Suprapubic skin (tissue), 4 donors: ENCODE measurements at regions not wholly inside any gene's neighbourhood (a gene's known extent, or its start where the extent isn't known, plus 50 kb on each side); places are given as distances from the start of the nearest gene placed in this dataset.

Source experiments
- DNase-seq, 2 donors: peaks; one replicate each; pipeline ENCODE4 v3.0.0-alpha.2; 2019; ENCODE audit warnings: low spot score in 2 of 2
- H3K27ac ChIP-seq: fragments of 200-600 bp; sonication (generic); one replicate; pipeline ENCODE4 v1.5.1; 2019
- H3K27me3 ChIP-seq: fragments of 200-600 bp; sonication (generic); one replicate; pipeline ENCODE4 v1.5.1; 2019
- H3K36me3 ChIP-seq: fragments of 200-600 bp; sonication (generic); one replicate; pipeline ENCODE4 v1.5.1; 2019
- H3K4me1 ChIP-seq: fragments of 200-600 bp; sonication (generic); one replicate; pipeline ENCODE4 v1.5.1; 2019
- H3K4me3 ChIP-seq: fragments of 200-600 bp; sonication (generic); one replicate; pipeline ENCODE4 v1.5.1; 2019; ENCODE audit warnings: mild to moderate bottlenecking
- H3K9me3 ChIP-seq: fragments of 200-600 bp; sonication (generic); one replicate; pipeline ENCODE4 v1.5.1; 2019
- CTCF ChIP-seq, 2 donors: fragments of 200-600 bp in 1 of 2; fragments of 450-650 bp in 1 of 2; sonication (generic) in 1 of 2; IDR thresholded peaks; one replicate each; pipeline ENCODE4 v1.5.1; 2016 to 2019; ENCODE audit warnings: antibody characterized with exemption in 2 of 2, mild to moderate bottlenecking in 1 of 2, moderate library complexity in 1 of 2
- EP300 ChIP-seq: sonication (generic); formaldehyde crosslinking; IDR thresholded peaks from one replicate; pipeline ENCODE4 v1.6.1; 2017; ENCODE audit warnings: antibody characterized with exemption
- POLR2A ChIP-seq, 2 donors: fragments of 450-650 bp; IDR thresholded peaks; one replicate each; pipeline ENCODE4 v1.6.1; 2017; ENCODE audit warnings: antibody characterized with exemption in 2 of 2, mild to moderate bottlenecking in 2 of 2, moderate library complexity in 2 of 2
- POLR2AphosphoS5 ChIP-seq, 3 donors: sonication (generic); formaldehyde crosslinking; IDR thresholded peaks; one replicate each; pipeline ENCODE4 v1.6.1; 2017; ENCODE audit warnings: antibody characterized with exemption in 3 of 3
- WGBS: methylation state at CpG from one replicate; pipeline ENCODE4 v1.1.5; 2018; 5-methylcytosine and 5-hydroxymethylcytosine counted together

GRCh38 chr9:30815585-30815984 lies 1568.9 kb upstream of the ACO1 start:
- no peaks in the 10 kb centered on the region for H3K4me1 ChIP-seq
- no peak overlapping the region for H3K4me3 ChIP-seq
- no peak overlapping the region for H3K27ac ChIP-seq
- H3K36me3 ChIP-seq = no peaks in the 10 kb centered on the region
- 27% methylated on average over 2 of the region's 2 CpGs for WGBS
- H3K27me3 ChIP-seq = no peaks in the 10 kb centered on the region
- H3K9me3 ChIP-seq = no peaks in the 10 kb centered on the region
- DNase-seq = no peak
- TF ChIP-seq POLR2AphosphoS5 (IDR thresholded peaks at IDR 0.05) (no peak), CTCF (IDR thresholded peaks at IDR 0.05) (no peak), EP300 (no peak), POLR2A (IDR thresholded peaks at IDR 0.05) (no peak)

- Histone ChIP-seq H3K36me3 (no peaks in the 10 kb centered on the region), H3K9me3 (no peaks in the 10 kb centered on the region), H3K27me3 (no peaks in the 10 kb centered on the region), H3K27ac (no peak overlapping the region), H3K4me1 (no peaks in the 10 kb centered on the region), H3K4me3 (no peak overlapping the region)
- no peak for TF ChIP-seq CTCF (IDR thresholded peaks at IDR 0.05)
- TF ChIP-seq POLR2A (IDR thresholded peaks at IDR 0.05) = no peak
- TF ChIP-seq POLR2AphosphoS5 (IDR thresholded peaks at IDR 0.05) = no peak
- TF ChIP-seq EP300 = no peak
- WGBS = 36% methylated on average over 1 of the region's 1 CpG
- DNase-seq = no peak
Observed at GRCh38 chr9:30845136-30845535, 1539.3 kb upstream of the ACO1 start.

- Histone ChIP-seq H3K27ac (no peak overlapping the region), H3K4me1 (no peaks in the 10 kb centered on the region), H3K27me3 (no peaks in the 10 kb centered on the region), H3K36me3 (no peaks in the 10 kb centered on the region), H3K9me3 (no peaks in the 10 kb centered on the region), H3K4me3 (no peak overlapping the region)
- DNase-seq = no peak
- TF ChIP-seq POLR2AphosphoS5 (IDR thresholded peaks at IDR 0.05) = no peak
- TF ChIP-seq POLR2A (IDR thresholded peaks at IDR 0.05) = no peak
- TF ChIP-seq EP300 = no peak
- TF ChIP-seq CTCF (IDR thresholded peaks at IDR 0.05) = no peak
- WGBS = 31% methylated on average over 3 of the region's 3 CpGs
Observed at GRCh38 chr9:30846651-30847050, 1537.8 kb upstream of the ACO1 start.

- TF ChIP-seq EP300 (no peak), POLR2AphosphoS5 (IDR thresholded peaks at IDR 0.05) (no peak), POLR2A (IDR thresholded peaks at IDR 0.05) (no peak), CTCF (IDR thresholded peaks at IDR 0.05) (no peak)
- Histone ChIP-seq H3K36me3 (no peaks in the 10 kb centered on the region), H3K27me3 (no peaks in the 10 kb centered on the region), H3K4me3 (no peak overlapping the region), H3K27ac (no peak overlapping the region), H3K9me3 (no peaks in the 10 kb centered on the region), H3K4me1 (no peaks in the 10 kb centered on the region)
- DNase-seq = no peak
Observed at GRCh38 chr9:30851600-30851999, 1532.8 kb upstream of the ACO1 start.

GRCh38 chr9:30900706-30901105 lies 1483.7 kb upstream of the ACO1 start:
- H3K27ac ChIP-seq = no peak overlapping the region
- DNase-seq = no peak
- no peaks in the 10 kb centered on the region for H3K36me3 ChIP-seq
- H3K4me1 ChIP-seq = no peaks in the 10 kb centered on the region
- WGBS = 85% methylated on average over 1 of the region's 1 CpG
- no peak overlapping the region for H3K4me3 ChIP-seq
- no peaks in the 10 kb centered on the region for H3K27me3 ChIP-seq
- no peaks in the 10 kb centered on the region for H3K9me3 ChIP-seq
- TF ChIP-seq POLR2AphosphoS5 (IDR thresholded peaks at IDR 0.05) = no peak
- TF ChIP-seq POLR2A (IDR thresholded peaks at IDR 0.05) = no peak
- TF ChIP-seq EP300 = no peak
- no peak for TF ChIP-seq CTCF (IDR thresholded peaks at IDR 0.05)
